GM12864 (cell line): ENCODE measurements at regions not wholly inside any gene's neighbourhood (a gene's known extent, or its start where the extent isn't known, plus 50 kb on each side); places are given as distances from the start of the nearest gene placed in this dataset.

Experiments used
- DNase-seq: peaks from one replicate; pipeline ENCODE4 v3.0.0-alpha.2; 2011; ENCODE audit warnings: low read depth
- H3K4me3 ChIP-seq: 2 replicates; pipeline ENCODE4 v1.5.1; 2011; ENCODE audit warnings: mild to moderate bottlenecking, low read depth, low read length, control low read depth
- TF ChIP-seq, protein P1 (sequence below): IDR thresholded peaks from 2 replicates; pipeline ENCODE4 v1.5.1; 2011; ENCODE audit warnings: low read depth, mild to moderate bottlenecking, moderate library complexity, low read length, control low read depth, inconsistent platforms; ENCODE audit errors: missing control alignments

DNA sequence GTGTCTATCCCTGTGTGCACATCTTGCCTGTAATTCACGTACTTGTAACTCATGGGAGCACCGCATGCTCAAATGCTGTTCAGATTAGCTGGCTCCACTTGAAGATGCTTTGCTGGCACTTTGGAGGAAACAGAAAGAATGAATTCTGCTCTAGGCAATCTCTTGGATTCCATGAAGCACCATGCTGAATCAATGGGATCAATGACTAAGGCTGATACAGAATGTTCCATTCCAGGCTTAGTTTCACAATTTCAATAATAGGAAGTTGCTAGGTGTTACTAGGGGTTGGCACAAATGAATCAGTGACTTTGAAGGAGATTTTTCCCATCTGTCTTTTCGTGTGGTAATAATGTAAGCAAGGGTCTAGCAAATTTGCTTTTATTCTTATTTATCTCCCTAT is 328.8 kb downstream of the OSR1 start:
- no peak for DNase-seq
- TF ChIP-seq, protein P1, sequence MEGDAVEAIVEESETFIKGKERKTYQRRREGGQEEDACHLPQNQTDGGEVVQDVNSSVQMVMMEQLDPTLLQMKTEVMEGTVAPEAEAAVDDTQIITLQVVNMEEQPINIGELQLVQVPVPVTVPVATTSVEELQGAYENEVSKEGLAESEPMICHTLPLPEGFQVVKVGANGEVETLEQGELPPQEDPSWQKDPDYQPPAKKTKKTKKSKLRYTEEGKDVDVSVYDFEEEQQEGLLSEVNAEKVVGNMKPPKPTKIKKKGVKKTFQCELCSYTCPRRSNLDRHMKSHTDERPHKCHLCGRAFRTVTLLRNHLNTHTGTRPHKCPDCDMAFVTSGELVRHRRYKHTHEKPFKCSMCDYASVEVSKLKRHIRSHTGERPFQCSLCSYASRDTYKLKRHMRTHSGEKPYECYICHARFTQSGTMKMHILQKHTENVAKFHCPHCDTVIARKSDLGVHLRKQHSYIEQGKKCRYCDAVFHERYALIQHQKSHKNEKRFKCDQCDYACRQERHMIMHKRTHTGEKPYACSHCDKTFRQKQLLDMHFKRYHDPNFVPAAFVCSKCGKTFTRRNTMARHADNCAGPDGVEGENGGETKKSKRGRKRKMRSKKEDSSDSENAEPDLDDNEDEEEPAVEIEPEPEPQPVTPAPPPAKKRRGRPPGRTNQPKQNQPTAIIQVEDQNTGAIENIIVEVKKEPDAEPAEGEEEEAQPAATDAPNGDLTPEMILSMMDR: no peak

DNA sequence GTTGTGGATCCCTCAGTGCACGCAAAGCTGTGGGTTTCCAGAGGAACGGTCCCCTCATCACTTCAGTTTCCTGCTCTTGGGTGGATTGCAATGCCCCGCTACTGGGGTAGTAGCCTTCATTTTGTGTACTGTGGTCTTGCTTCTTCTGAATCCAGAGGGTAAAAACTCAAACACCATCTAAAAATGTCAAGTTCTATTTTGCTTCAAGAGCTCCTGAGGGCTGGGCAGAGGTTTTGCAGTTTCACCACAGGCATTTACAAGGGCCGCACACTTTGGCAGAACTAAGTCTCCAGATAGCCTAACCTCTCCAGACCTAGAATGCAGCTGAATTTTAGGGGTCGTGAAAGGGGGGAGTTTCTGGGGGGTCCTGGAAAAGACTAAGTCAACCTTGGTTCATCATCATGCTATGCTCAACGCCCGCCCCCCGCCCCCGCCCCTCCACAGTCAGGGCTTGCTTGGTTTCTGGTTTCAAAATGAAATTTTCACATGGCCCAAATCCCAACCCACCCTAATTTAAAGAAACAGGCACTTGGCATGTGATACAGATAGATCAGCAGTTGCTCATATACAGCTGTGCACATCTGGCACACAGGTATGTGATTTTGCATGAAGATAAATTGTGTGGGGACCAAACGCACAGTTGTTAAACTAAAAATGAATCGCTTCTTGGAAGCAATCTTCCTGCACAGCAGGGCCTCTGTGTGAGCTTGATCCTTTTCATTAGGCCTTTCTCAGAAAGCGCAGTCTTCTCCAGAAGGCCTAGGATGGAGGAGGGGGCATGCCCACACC is 329.6 kb downstream of the OSR1 start:
- TF ChIP-seq, protein P1: no peak
- no peak for DNase-seq

More for the DNA sequence above, 328.8 kb downstream of the OSR1 start:
- no peak overlapping the region for H3K4me3 ChIP-seq

DNA sequence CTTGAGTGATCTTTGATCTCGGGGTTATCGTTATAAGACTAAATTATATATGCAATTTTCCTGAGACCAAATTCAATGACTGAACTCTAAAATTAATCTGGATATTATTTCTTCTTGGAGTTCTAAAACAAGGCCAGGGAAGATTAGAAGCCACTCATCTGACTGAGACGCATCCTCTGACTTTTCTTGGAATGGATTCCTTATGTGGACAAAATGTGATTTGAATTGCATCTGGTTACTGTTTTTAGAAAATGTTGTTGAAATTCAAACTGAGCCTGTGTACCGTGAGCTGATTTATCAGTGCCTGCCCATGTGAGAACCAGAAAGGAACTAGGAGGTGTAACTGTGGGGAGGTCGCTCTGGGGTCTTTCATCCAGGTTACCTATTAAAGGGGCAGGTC is 330.8 kb downstream of the OSR1 start:
- TF ChIP-seq, protein P1: no peak
- no peak for DNase-seq
- no peak overlapping the region for H3K4me3 ChIP-seq

More for the DNA sequence above, 329.6 kb downstream of the OSR1 start:
- H3K4me3 ChIP-seq: no peak overlapping the region

DNA sequence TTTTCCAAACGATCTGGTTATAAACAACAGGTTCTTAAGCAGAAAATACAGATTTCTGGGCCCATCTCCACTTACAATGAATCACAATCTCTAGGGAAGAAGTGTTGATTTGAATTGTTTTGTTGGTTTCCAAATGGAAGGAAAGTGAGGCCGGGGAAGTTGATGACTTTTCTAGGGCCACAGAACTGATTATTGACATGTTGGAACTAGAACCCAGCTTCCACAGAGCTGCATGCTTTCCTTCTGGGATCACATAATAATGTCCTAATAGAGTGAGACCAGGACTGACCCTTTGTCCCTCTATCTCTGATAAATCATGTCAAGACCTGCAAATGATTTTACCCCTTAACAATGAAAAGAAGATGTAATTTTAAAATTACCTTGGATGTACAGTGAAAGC is 332.2 kb downstream of the OSR1 start:
- H3K4me3 ChIP-seq: no peak overlapping the region
- TF ChIP-seq, protein P1: no peak
- DNase-seq: no peak

DNA sequence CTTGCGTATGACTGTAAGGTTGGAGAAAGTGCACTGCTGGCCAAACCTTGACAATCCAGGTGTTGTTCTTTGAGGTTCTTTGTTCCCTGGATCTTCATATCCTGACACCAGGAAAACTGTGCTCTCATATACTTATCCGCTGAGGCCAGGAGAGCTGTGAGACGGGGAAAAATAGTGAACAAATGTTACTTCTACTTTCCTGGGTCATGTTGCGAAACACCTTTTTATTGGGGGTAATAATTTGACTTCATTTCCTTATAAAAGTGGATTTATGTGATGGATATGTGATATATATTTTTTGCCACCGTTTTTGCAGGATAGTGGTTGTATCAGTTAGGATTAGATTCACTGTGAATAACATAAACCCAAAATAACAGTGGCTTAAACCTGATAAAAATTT is 336.1 kb downstream of the OSR1 start:
- no peak for DNase-seq
- H3K4me3 ChIP-seq: no peak overlapping the region
- TF ChIP-seq, protein P1: no peak

DNA sequence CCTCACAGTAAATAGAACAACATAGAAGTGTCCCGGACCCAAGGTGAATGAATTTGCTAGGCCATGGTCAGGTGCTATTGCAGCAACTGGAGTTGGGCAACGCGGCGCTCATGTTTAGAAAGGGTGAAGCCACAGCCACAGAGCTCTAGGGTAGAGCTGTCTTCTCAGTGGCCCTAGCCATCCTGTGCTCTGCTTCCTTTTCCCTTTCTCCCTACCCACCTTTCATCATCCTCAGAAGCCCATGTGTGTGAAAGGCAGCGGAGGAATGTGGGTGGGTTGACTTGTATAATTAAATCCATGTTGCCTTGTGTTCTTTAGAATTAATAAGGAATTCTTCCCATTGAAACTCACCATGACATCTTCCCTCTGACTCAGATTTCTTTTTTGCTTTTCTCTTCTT is 336.7 kb downstream of the OSR1 start:
- no peak overlapping the region for H3K4me3 ChIP-seq
- DNase-seq: no peak
- TF ChIP-seq, protein P1: no peak

DNA sequence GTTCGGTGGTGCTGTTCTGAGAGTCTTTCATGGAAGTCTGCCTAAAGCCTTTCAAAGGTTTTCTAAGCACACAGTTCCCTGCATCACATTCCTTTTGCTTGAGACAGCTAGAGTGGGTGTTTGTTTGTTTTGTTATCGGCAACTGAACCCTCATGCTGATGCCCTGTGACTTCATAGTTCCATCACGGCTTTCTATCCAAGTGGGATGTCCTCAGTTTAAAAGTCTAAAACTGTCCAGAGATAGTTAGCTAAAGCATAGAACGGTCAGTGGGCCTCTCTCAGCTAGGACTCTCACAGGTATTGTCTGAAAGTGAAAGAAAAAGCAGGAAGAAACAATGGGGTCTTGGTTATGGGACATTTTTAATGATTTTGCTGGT is 337.3 kb downstream of the OSR1 start:
- no peak for DNase-seq
- TF ChIP-seq, protein P1: no peak
- no peak overlapping the region for H3K4me3 ChIP-seq
